SU-DHL-6 (cell line): ENCODE measurements at regions not wholly inside any gene's neighbourhood (a gene's known extent, or its start where the extent isn't known, plus 50 kb on each side); places are given as distances from the start of the nearest gene placed in this dataset.

ENCODE experiments used
- H2AFZ ChIP-seq: fragments of 200-600 bp; sonication (generic); 2 replicates; pipeline ENCODE4 v1.6.1; 2014; ENCODE audit warnings: low read depth, mild to moderate bottlenecking, moderate library complexity, mixed read lengths, antibody characterized with exemption, low read length; ENCODE audit not compliant: severe bottlenecking
- H3F3A ChIP-seq: fragments of 200-600 bp; shearing (Covaris generic); 2 replicates; pipeline ENCODE4 v1.6.0; 2016; ENCODE audit warnings: antibody characterized with exemption, mild to moderate bottlenecking; ENCODE audit not compliant: insufficient read depth
- H3K27ac ChIP-seq: fragments of 200-600 bp; sonication (generic); 2 replicates; pipeline ENCODE4 v1.5.1; 2016; ENCODE audit warnings: low read depth, mild to moderate bottlenecking, low read length, moderate library complexity, mixed read lengths
- H3K27me3 ChIP-seq: fragments of 200-600 bp; sonication (generic), shearing (Covaris generic); 2 replicates; pipeline ENCODE4 v1.6.0; 2014; ENCODE audit warnings: mild to moderate bottlenecking, low read length
- H3K36me3 ChIP-seq: fragments of 200-600 bp; sonication (generic); 2 replicates; pipeline ENCODE4 v1.6.1; 2014; ENCODE audit warnings: mild to moderate bottlenecking, low read length, mixed read lengths
- H3K4me2 ChIP-seq: fragments of 300-600, 200-600 bp; shearing (Covaris generic), sonication (generic); 2 replicates; pipeline ENCODE4 v1.6.0; 2014; ENCODE audit warnings: low read length, low read depth, mild to moderate bottlenecking; ENCODE audit not compliant: poor library complexity, severe bottlenecking
- H3K4me3 ChIP-seq: fragments of 200-600 bp; sonication (generic); 2 replicates; pipeline ENCODE4 v1.5.1; 2014; ENCODE audit warnings: antibody characterized with exemption, low read length, mild to moderate bottlenecking, mixed read lengths; ENCODE audit not compliant: insufficient read depth, poor library complexity, severe bottlenecking
- H3K79me2 ChIP-seq: fragments of 200-600 bp; sonication (generic); 2 replicates; pipeline ENCODE4 v1.6.1; 2014; ENCODE audit warnings: mild to moderate bottlenecking, low read length, moderate library complexity; ENCODE audit not compliant: insufficient read depth
- H3K9ac ChIP-seq: fragments of 200-600 bp; sonication (generic); 2 replicates; pipeline ENCODE4 v1.7.0; 2014; ENCODE audit warnings: mild to moderate bottlenecking, low read length
- H3K9me2 ChIP-seq: fragments of 200-600 bp; sonication (generic); replicated peaks from 2 replicates; pipeline ENCODE4 v1.6.1; 2014; ENCODE audit warnings: low read length; ENCODE audit not compliant: insufficient read depth
- H3K9me3 ChIP-seq: fragments of 200-600 bp; sonication (generic); 2 replicates; pipeline ENCODE4 v1.6.1; 2014; ENCODE audit warnings: low read length, mixed read lengths; ENCODE audit not compliant: insufficient read depth
- H4K20me1 ChIP-seq: fragments of 200-600 bp; sonication (generic); 2 replicates; pipeline ENCODE4 v1.6.1; 2014; ENCODE audit warnings: low read depth, mild to moderate bottlenecking, antibody characterized with exemption, low read length, moderate library complexity, mixed read lengths
- EZH2phosphoT487 ChIP-seq: fragments of 200-600 bp; sonication (generic), shearing (Covaris generic); conservative IDR thresholded peaks from 2 replicates; pipeline ENCODE4 v1.6.1; 2018; ENCODE audit warnings: mild to moderate bottlenecking, antibody characterized with exemption, low read length, moderate library complexity, mixed read lengths
- TF ChIP-seq, protein P1 (sequence below): fragments of 200-600 bp; sonication (generic); IDR thresholded peaks from one replicate; pipeline ENCODE4 v1.5.1; 2017; ENCODE audit warnings: antibody characterized with exemption, mild to moderate bottlenecking, low read length, moderate library complexity; ENCODE audit not compliant: insufficient read depth, poor library complexity, severe bottlenecking

DNA sequence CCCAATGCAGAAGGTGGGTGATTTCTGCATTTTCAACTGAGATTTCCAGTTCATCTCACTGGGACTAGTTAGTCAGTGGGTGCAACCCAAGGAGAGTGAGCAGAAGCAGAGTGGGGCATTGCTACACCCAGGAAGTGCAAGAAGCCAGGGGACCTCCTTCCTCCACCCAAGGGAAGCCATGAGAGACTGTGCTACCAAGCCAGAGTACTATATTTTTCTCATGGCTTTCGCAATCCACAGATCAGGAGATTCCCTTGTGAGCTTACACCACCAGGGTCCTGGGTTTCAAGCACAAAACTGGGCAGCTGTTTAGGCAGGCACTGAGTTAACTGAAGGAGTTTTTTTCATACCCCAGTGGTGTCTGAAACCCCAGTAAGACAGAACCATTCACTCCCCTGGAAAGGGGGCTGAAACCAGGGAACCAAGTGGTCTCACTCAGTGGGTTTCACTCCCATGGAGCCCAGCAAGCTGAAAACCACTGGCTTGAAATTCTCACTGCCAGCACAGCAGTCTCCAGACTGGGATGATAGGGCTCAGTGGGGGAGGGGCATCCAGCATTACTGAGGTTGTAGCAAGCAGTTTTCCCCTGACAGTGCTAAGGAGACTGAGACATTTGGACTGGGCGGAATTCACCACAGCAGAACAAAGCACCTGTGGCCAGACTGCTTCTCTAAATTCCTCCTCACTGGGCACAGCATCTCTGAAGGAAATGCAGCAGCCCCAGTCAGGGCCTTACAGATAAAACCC, 903.4 kb downstream of the TECRL start:
- H2AFZ ChIP-seq: no peak overlapping the region
- H3K9ac ChIP-seq: no peak overlapping the region
- no peaks in the 10 kb centered on the region for H3K79me2 ChIP-seq
- TF ChIP-seq EZH2phosphoT487: no peak
- TF ChIP-seq, protein P1, sequence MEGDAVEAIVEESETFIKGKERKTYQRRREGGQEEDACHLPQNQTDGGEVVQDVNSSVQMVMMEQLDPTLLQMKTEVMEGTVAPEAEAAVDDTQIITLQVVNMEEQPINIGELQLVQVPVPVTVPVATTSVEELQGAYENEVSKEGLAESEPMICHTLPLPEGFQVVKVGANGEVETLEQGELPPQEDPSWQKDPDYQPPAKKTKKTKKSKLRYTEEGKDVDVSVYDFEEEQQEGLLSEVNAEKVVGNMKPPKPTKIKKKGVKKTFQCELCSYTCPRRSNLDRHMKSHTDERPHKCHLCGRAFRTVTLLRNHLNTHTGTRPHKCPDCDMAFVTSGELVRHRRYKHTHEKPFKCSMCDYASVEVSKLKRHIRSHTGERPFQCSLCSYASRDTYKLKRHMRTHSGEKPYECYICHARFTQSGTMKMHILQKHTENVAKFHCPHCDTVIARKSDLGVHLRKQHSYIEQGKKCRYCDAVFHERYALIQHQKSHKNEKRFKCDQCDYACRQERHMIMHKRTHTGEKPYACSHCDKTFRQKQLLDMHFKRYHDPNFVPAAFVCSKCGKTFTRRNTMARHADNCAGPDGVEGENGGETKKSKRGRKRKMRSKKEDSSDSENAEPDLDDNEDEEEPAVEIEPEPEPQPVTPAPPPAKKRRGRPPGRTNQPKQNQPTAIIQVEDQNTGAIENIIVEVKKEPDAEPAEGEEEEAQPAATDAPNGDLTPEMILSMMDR: no peak
- no peaks in the 10 kb centered on the region for H3K27me3 ChIP-seq
- no peaks in the 10 kb centered on the region for H3K9me2 ChIP-seq
- no peak overlapping the region for H3K4me3 ChIP-seq
- H3K9me3 ChIP-seq: no peaks in the 10 kb centered on the region
- H3K4me2 ChIP-seq: no peak overlapping the region
- no peaks in the 10 kb centered on the region for H3F3A ChIP-seq
- H3K36me3 ChIP-seq: no peaks in the 10 kb centered on the region
- no peak overlapping the region for H3K27ac ChIP-seq
- no peaks in the 10 kb centered on the region for H4K20me1 ChIP-seq

DNA sequence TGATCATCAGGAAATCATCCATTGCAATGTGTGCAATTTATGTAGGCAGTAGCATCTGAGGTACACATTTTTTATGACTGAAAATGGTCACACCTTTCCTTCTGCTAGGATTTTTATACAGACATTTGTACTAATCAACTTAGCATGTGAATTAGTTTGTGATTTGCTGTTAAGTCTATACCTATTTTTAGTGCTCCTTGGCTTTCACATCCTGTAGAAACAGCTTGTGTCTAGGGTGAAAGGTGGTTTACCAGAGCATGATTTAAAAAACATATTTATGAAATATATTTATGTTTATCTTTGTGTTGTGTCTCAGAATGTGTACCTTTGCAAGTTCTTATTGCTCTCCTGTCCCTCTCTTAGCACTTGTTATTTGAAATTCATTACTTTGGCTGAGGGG, 916.0 kb downstream of the TECRL start:
- H3K9me3 ChIP-seq: no peaks in the 10 kb centered on the region
- H2AFZ ChIP-seq: no peak overlapping the region
- H3K27ac ChIP-seq: no peak overlapping the region
- H3K4me2 ChIP-seq: no peak overlapping the region
- no peaks in the 10 kb centered on the region for H3K79me2 ChIP-seq
- no peaks in the 10 kb centered on the region for H3F3A ChIP-seq
- no peaks in the 10 kb centered on the region for H3K36me3 ChIP-seq
- no peaks in the 10 kb centered on the region for H4K20me1 ChIP-seq
- no peak for TF ChIP-seq EZH2phosphoT487
- TF ChIP-seq, protein P1: no peak
- no peaks in the 10 kb centered on the region for H3K9me2 ChIP-seq
- H3K27me3 ChIP-seq: no peaks in the 10 kb centered on the region
- H3K9ac ChIP-seq: no peak overlapping the region
- no peak overlapping the region for H3K4me3 ChIP-seq

DNA sequence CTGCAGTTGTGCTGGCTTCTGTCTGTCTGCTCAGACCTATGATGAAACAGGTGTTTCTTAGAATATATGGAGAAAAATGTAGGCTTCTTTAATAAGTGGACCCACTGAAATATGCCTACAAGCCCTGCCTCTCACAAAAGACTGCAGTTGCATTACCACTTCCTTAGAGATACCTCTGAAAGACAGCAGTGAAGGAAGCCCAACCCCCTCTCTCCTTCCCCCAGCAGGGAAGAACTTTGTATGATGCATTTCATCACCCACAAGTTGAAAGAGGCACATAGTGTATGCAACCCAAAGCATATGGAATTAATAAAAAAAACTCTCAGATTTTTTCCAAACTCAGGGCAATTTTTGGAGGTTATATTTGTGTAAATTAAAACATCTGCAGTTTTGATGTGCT, 916.7 kb downstream of the TECRL start:
- Histone ChIP-seq H3K9me3 (no peaks in the 10 kb centered on the region), H2AFZ (no peak overlapping the region), H4K20me1 (no peaks in the 10 kb centered on the region), H3K79me2 (no peaks in the 10 kb centered on the region), H3K4me2 (no peak overlapping the region), H3K4me3 (no peak overlapping the region), H3F3A (no peaks in the 10 kb centered on the region), H3K27me3 (no peaks in the 10 kb centered on the region), H3K27ac (no peak overlapping the region), H3K36me3 (no peaks in the 10 kb centered on the region), H3K9ac (no peak overlapping the region), H3K9me2 (no peaks in the 10 kb centered on the region)
- TF ChIP-seq EZH2phosphoT487: no peak
- TF ChIP-seq, protein P1: no peak
